IPS DF 4.7 (cell line): ENCODE measurements at regions not wholly inside any gene's neighbourhood (a gene's known extent, or its start where the extent isn't known, plus 50 kb on each side); places are given as distances from the start of the nearest gene placed in this dataset.
"Not testable (repeated sequence)": the region's sequence is repeated elsewhere in the genome, so short reads cannot be mapped to it uniquely, and the experiment has no call there.

Source experiments
- DNase-seq: peaks from one replicate; pipeline ENCODE4 v3.0.0-alpha.2; 2013; ENCODE audit warnings: low spot score; ENCODE audit errors: extremely low read depth

GRCh38 chr20:23299673-23300050, 50.9 kb upstream of the NXT1 start:
- DNase-seq: no peak

DNA sequence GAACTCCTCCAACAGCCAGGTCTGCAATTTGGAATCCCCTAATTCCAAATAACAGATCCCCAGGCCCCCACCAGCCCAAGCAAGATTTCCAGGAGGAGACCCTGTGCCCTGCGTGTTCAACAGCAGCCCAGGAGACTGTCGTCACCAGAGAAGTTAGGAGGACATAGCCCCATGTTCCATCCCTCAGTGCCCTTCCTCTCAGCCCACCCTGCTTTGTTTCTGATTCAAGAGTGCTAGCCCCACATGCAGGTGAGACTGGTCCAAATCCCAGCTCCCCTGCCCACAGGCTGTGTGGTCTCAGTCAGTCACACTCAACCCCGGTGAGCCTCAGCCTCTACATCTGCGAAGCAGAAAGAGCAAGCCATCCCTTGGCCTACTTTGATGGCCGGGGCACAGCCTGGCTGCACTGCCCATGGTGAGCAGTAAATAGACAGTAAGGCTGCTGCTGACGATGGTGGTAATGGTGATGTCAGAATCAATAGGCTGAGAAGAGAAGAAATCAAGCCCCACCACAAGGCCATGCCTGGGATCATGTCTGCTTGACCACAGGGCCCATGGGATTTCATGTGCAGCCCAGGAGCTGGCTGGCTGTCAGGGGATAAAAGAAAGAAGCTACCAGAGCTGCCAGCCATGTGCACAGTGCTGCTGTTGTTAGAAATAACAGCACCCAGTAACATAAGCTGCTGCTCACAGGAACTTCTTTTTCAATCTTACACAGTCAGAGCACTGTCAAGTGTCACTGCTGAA, 51.5 kb upstream of the NXT1 start:
- DNase-seq: no peak

- DNase-seq: no peak
These were observed 52.4 kb upstream of the NXT1 start for GRCh38 chr20:23298155-23298554.

GRCh38 chr20:23296841-23297701, 53.5 kb upstream of the NXT1 start:
- no peak for DNase-seq

DNA sequence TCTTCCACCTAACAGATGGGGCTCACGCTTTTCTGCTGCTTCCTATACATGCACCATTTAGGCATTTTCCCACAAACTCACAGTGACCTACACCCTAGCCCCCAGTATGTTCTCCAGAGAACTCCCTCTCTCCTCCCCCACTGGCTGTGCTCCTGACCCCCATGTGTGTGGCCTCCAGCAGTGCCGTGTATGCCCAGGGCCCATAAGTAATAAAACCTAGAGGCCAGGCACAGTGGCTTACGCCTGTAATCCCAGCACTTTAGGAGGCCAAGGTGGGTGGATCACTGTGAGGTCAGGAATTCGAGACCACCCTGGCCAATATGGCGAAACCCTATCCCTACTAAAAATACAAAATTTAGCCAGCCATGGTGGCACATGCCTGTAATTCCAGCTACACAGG, 54.7 kb upstream of the NXT1 start:
- DNase-seq: no peak

- no peak for DNase-seq
These were observed 55.9 kb upstream of the NXT1 start for GRCh38 chr20:23294671-23295070.

DNA sequence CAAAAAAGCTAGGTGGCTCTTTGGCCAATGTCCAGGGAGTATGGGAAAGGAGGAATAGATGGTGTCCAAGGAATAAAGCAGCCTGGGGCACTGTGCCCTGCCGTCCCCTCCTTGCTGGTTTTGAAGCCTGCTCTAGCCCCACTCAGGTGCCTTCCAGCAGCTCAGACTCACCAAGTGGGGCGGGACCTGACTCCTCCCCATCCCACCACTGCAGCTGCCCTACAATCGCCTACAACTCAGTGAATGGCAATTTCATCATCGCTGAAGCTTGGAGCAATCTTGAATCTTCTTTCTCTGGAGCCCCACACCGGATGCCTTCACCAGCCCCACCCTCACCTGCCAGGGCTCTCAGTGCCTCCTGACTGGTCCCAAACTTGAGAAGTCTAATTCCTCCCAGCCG, 56.4 kb upstream of the NXT1 start:
- DNase-seq: no peak

- no peak for DNase-seq
These were observed 56.9 kb upstream of the NXT1 start for GRCh38 chr20:23293689-23294088.

GRCh38 chr20:23292311-23292710, 58.3 kb upstream of the NXT1 start:
- DNase-seq: not testable (repeated sequence)

DNA sequence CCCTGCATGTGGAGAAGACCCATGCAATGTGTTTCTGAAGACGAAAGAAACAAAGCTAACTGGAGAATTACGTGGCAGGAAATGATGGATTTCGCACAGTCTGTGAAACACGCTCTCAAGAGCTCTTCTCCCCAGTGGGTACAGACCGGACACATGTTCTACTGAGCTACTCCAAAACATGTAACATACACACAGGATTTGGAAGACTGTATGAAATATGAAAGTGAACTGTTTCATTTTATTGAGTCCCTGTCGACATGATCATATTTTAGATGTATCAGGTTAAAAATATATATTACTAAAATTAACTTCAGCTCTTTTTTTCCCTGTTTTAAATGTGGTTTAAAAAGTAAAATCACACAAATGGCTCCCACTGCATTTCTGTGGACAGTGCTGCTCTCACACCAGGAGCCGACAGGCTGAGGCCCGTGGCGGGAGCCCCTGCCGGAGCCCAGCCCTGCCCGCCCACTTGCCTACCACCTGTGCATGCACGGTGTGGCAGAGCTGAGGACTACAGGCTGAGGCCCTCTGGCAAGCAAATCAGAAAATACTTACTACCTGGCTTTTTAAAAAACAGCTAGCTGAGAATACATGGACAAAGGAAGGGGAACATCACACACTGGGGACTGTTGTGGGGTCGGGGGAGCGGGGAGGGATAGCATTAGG, 58.9 kb upstream of the NXT1 start:
- DNase-seq: no peak

GRCh38 chr20:23290761-23291574, 59.6 kb upstream of the NXT1 start:
- no peak for DNase-seq

- no peak for DNase-seq
These were observed 60.7 kb upstream of the NXT1 start for GRCh38 chr20:23289724-23290395.

DNA sequence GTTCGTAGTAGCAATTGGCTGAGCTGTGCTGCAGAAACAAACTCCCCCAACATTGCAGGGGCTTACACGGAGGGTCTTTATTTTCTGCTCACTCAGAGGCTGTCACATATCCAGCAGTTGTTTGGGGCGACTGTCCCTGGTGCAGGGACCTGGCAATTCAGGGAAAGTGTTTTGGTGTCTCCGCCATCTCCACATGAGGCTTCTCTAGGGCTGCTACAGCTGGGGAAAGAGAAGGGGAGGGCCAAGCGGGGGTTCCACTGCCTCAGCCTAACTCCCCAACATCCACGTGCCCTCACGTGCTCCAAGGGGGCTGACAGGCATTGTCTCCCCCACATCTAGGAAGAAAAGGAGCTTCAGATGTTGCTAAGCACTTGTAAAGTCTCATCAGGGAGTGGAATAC, 61.3 kb upstream of the NXT1 start:
- no peak for DNase-seq

DNA sequence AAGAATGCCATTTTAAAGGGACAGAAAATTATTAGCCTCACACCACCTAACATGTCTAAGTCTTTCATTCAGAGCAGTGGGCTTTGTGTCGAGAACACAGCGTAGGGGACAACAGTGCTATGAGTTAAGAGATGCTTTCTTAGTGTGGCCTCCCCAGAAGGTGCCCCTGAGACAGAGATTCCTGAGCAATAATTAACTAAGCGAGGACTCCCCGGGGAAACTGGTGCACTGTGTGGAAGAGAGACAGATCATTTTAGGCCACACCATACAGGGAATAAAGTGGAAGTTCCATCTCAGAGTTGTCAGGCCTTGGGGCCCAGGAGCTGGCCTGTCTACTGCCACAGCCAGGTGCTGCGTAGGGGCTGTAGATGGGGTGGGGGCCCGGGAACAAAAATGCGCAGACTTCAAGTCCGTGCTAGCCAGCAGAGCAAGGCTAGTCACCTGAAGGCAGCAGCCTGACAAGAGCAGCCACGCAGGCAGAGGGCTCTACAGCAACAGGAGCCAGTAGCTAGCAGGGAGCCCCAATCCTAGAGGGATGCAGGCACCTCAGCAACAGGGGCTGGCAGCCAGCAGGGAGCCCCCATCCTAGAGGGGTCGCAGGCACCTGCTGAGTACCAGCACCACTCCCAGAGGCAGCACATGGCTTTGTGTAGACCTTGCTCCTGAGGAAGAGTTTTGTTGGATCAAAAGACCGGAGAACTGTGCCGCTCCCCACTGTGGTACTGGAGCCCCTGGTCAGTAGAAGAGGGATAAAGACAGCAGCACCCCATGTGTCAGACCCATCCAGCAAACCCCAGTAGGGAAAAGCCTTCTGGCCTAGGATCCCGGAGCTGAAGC, 63.0 kb upstream of the NXT1 start:
- DNase-seq: no peak

DNA sequence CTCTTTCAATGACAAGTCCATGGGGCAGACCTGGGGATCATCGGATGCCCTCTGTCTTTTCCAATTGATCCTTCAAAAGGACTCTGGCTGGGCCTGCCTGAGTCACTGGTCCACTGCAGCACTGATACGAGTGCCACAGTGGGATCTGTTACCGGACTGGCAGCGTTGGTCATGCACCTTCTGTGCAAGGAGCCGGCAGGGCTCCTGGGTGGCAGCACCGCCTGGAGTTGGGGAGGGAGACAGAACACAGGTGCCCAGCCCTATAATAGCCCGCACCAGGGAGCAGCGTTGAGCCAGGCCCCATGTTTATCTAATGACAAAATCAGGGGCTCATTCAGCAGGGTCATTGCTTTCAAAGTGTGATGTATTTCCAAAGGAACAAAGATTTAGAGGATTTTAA, 64.2 kb upstream of the NXT1 start:
- DNase-seq: no peak

DNA sequence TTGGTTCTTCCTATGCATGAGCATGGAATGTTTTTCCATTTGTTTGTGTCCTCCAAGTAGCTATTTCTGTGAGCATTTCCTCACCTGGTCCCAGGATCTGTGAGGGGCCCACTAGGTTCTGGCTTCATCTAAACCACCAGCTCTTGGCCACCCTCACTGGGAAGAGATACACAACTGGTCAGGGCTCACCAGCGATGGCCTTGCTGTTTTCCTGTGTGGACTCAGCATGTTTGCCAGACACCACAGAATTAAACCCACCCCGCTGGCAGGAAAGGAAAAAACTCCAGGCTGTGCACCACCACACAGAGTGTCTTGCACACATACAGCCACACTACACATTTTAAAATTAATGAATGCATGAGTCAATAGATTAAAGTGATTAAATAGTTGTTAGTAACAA, 65.1 kb upstream of the NXT1 start:
- no peak for DNase-seq

GRCh38 chr20:23284009-23284408, 66.6 kb upstream of the NXT1 start:
- DNase-seq: no peak

GRCh38 chr20:23283096-23283850, 67.3 kb upstream of the NXT1 start:
- DNase-seq: no peak

DNA sequence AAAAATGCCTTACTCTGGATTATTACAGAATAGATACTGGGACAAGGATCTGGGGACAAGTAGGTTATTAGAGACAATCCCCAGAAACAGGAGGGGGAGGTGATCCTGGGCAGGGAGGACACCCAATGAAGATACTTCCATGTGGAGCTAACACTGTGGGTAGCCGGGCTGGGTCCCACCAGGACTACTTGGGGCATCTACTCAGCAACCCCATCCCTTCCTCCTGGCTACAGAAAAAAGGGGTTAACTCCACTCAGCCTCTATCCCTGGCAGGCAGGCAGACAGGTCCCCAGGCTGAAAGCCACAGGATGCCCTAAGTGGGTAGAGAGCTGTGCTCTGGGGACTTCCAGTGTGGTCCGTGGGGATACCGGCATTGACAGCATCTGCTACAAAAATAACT, 68.0 kb upstream of the NXT1 start:
- no peak for DNase-seq
